B cell (primary cell): ENCODE measurements at regions not wholly inside any gene's neighbourhood (a gene's known extent, or its start where the extent isn't known, plus 50 kb on each side); places are given as distances from the start of the nearest gene placed in this dataset.

Source experiments
- CTCF ChIP-seq: fragments of 200-600 bp; IDR thresholded peaks from one replicate; pipeline ENCODE4 v1.8.0; 2022; ENCODE audit warnings: antibody characterized with exemption, mild to moderate bottlenecking
- EZH2 ChIP-seq: IDR thresholded peaks from 2 replicates; pipeline ENCODE4 v1.6.1; 2012; ENCODE audit warnings: borderline replicate concordance, low read depth, mild to moderate bottlenecking, moderate library complexity, low read length; ENCODE audit not compliant: insufficient read depth, poor library complexity, severe bottlenecking

GRCh38 chr17:77364941-77365583 is 224.3 kb downstream of the SEC14L1 start:
- no peak for TF ChIP-seq CTCF
- TF ChIP-seq EZH2 = no peak
